Stomach (tissue), 8 donors: ENCODE measurements at regions not wholly inside any gene's neighbourhood (a gene's known extent, or its start where the extent isn't known, plus 50 kb on each side); places are given as distances from the start of the nearest gene placed in this dataset.

Source experiments
- DNase-seq, 2 donors: peaks; one replicate each; pipeline versions ENCODE4 v3.0.0 to v3.0.0-alpha.2; 2013 to 2019
- H3K27ac ChIP-seq, 5 donors: fragments of 200-600 bp in 4 of 5; sonication (generic) in 4 of 5; one replicate each; pipeline ENCODE4 v1.5.1; 2013 to 2019; ENCODE audit warnings: mild to moderate bottlenecking in 1 of 5, moderate library complexity in 1 of 5
- H3K27me3 ChIP-seq, 3 donors: fragments of 200-600 bp; sonication (generic); one replicate each; pipeline ENCODE4 v1.5.1; 2017 to 2019; ENCODE audit warnings: mixed run types in 1 of 3
- H3K36me3 ChIP-seq, 4 donors: fragments of 200-600 bp; sonication (generic); 1 replicate in 3 of 4; 2 replicates in 1 of 4; pipeline ENCODE4 v1.5.1; 2016 to 2019
- H3K4me1 ChIP-seq, 4 donors: fragments of 200-600 bp; sonication (generic); one replicate each; pipeline ENCODE4 v1.5.1; 2016 to 2019
- H3K4me3 ChIP-seq, 4 donors: fragments of 200-600 bp; sonication (generic) in 3 of 4; one replicate each; pipeline ENCODE4 v1.5.1; 2016 to 2019; ENCODE audit warnings: mild to moderate bottlenecking in 1 of 4
- H3K9me3 ChIP-seq, 4 donors: fragments of 200-600 bp; sonication (generic); one replicate each; pipeline ENCODE4 v1.5.1; 2016 to 2019
- CTCF ChIP-seq, 7 experiments: fragments of 450-650 bp in 4 of 7; fragments of 200-600 bp in 3 of 7; sonication (generic) in 3 of 7; IDR thresholded peaks; one replicate each; pipeline ENCODE4 v1.5.1; 2016 to 2019; ENCODE audit warnings: antibody characterized with exemption in 7 of 7, control low read depth in 2 of 7, mild to moderate bottlenecking in 1 of 7
- EP300 ChIP-seq: sonication (generic); formaldehyde crosslinking; IDR thresholded peaks from one replicate; pipeline ENCODE4 v1.6.1; 2017; ENCODE audit warnings: antibody characterized with exemption
- POLR2A ChIP-seq, 4 donors: fragments of 450-650 bp; IDR thresholded peaks; one replicate each; pipeline ENCODE4 v1.6.1; 2016; ENCODE audit warnings: antibody characterized with exemption in 4 of 4, control low read depth in 2 of 4, mild to moderate bottlenecking in 1 of 4, moderate library complexity in 1 of 4
- POLR2AphosphoS5 ChIP-seq, 3 donors: sonication (generic); formaldehyde crosslinking; IDR thresholded peaks; one replicate each; pipeline ENCODE4 v1.6.1; 2016; ENCODE audit warnings: antibody characterized with exemption in 3 of 3
- WGBS, 5 donors: extraction: QIAGEN DNeasy Blood & Tissue Kit in 3 of 5; methylation state at CpG; one replicate each; pipeline versions ENCODE4 v1.1.5 to v1.1.7; 2013 to 2018; 5-methylcytosine and 5-hydroxymethylcytosine counted together
- intact Hi-C: fragments of 100-400 bp; cut with DNase I; formaldehyde crosslinking; loops from one replicate; pipeline ENCODE4 v1.15.1; 2023; ENCODE audit warnings: low total_unique reads
- donor health status: healthy with polysubstance abuse.
- donor health status: Bipolar disorder and iron deficiency.
- donor health status: healthy.

- TF ChIP-seq POLR2AphosphoS5 (IDR thresholded peaks at IDR 0.05): no peak
- no peak for TF ChIP-seq POLR2A (IDR thresholded peaks at IDR 0.05)
- TF ChIP-seq CTCF (IDR thresholded peaks at IDR 0.05): no peak
- TF ChIP-seq EP300: no peak
- H3K36me3 ChIP-seq: no peaks in the 10 kb centered on the region
- no peak for DNase-seq
- no peak overlapping the region for H3K27ac ChIP-seq
- H3K9me3 ChIP-seq: no peaks in the 10 kb centered on the region
- intact Hi-C loops: no loop called here
- 67 to 88% (median 78%) methylated on average over 3 of the region's 3 CpGs for WGBS, 5 donors
- H3K4me3 ChIP-seq: no peak overlapping the region
- no peaks in the 10 kb centered on the region for H3K27me3 ChIP-seq
- H3K4me1 ChIP-seq: no peaks in the 10 kb centered on the region
Measured at GRCh38 chr12:84741692-84742091, 170.9 kb downstream of the SLC6A15 start.

- WGBS, 5 donors: 49 to 64% (median 52%) methylated on average over 1 of the region's 1 CpG
- Histone ChIP-seq H3K9me3 (no peaks in the 10 kb centered on the region), H3K4me1 (no peaks in the 10 kb centered on the region), H3K36me3 (no peaks in the 10 kb centered on the region), H3K27me3 (no peaks in the 10 kb centered on the region), H3K27ac (no peak overlapping the region), H3K4me3 (no peak overlapping the region)
- TF ChIP-seq EP300: no peak
- no peak for TF ChIP-seq POLR2AphosphoS5 (IDR thresholded peaks at IDR 0.05)
- DNase-seq: no peak
- intact Hi-C loops: no loop called here
Measured at GRCh38 chr12:84741031-84741430, 171.6 kb downstream of the SLC6A15 start.

- no peak for TF ChIP-seq POLR2AphosphoS5 (IDR thresholded peaks at IDR 0.05)
- no peak for TF ChIP-seq EP300
- TF ChIP-seq POLR2A (IDR thresholded peaks at IDR 0.05): no peak
- no peak for TF ChIP-seq CTCF (IDR thresholded peaks at IDR 0.05)
- no peak for DNase-seq
- intact Hi-C loops: no loop called here
- no peaks in the 10 kb centered on the region for H3K36me3 ChIP-seq
- no peak overlapping the region for H3K4me3 ChIP-seq
- H3K27me3 ChIP-seq: no peaks in the 10 kb centered on the region
- H3K9me3 ChIP-seq: no peaks in the 10 kb centered on the region
- no peaks in the 10 kb centered on the region for H3K4me1 ChIP-seq
- 65 to 76% (median 71%) methylated on average over 3 of the region's 3 CpGs for WGBS, 5 donors
- H3K27ac ChIP-seq: no peak overlapping the region
Measured at GRCh38 chr12:84740602-84741001, 172.0 kb downstream of the SLC6A15 start.

GRCh38 chr12:84738481-84738972 lies 174.1 kb downstream of the SLC6A15 start:
- no peak for DNase-seq
- H3K4me3 ChIP-seq: no peak overlapping the region
- H3K27ac ChIP-seq: no peak overlapping the region
- no peaks in the 10 kb centered on the region for H3K27me3 ChIP-seq
- intact Hi-C loops: no loop called here
- no peaks in the 10 kb centered on the region for H3K36me3 ChIP-seq
- no peaks in the 10 kb centered on the region for H3K9me3 ChIP-seq
- no peaks in the 10 kb centered on the region for H3K4me1 ChIP-seq
- WGBS, 5 donors: 69 to 85% (median 79%) methylated on average over 2 of the region's 2 CpGs
- TF ChIP-seq POLR2A (IDR thresholded peaks at IDR 0.05) (no peak), EP300 (no peak), POLR2AphosphoS5 (IDR thresholded peaks at IDR 0.05) (no peak), CTCF (IDR thresholded peaks at IDR 0.05) (no peak)

GRCh38 chr12:84732828-84733340 lies 179.7 kb downstream of the SLC6A15 start:
- TF ChIP-seq CTCF (IDR thresholded peaks at IDR 0.05) (no peak), EP300 (no peak), POLR2AphosphoS5 (IDR thresholded peaks at IDR 0.05) (no peak), POLR2A (IDR thresholded peaks at IDR 0.05) (no peak)
- DNase-seq: no peak
- no peaks in the 10 kb centered on the region for H3K36me3 ChIP-seq
- no peak overlapping the region for H3K4me3 ChIP-seq
- no peaks in the 10 kb centered on the region for H3K4me1 ChIP-seq
- WGBS, 5 donors: 77 to 84% (median 82%) methylated on average over 2 of the region's 2 CpGs
- intact Hi-C loops: no loop called here
- H3K9me3 ChIP-seq: no peaks in the 10 kb centered on the region
- no peak overlapping the region for H3K27ac ChIP-seq
- H3K27me3 ChIP-seq: no peaks in the 10 kb centered on the region
